K562 (cell line): ENCODE measurements at regions not wholly inside any gene's neighbourhood (a gene's known extent, or its start where the extent isn't known, plus 50 kb on each side); places are given as distances from the start of the nearest gene placed in this dataset.

ENCODE experiments used
- ATAC-seq: fragments of 200-7000 bp; cut with Tn5 transposase; 3 replicates; pipeline ENCODE4 v1.9.1; 2020; ENCODE audit warnings: moderate library complexity
- BruUV-seq: library from RNA; stranded (reverse); fragments of 400-500 nt; replicated peaks from 2 replicates; lab custom pipeline; 2021; lab: Mats Ljungman, UMichigan
- CTCF ChIA-PET: fragments of 300-600 bp; formaldehyde crosslinking; extraction: SDS; loops from one replicate; lab custom pipeline; 2021; ENCODE audit warnings: low intra/inter-chr PET ratio; lab: Yijun Ruan, JAX
- POLR2A ChIA-PET: fragments of 300-600, 350-650 bp; sonication (Branson Sonifier 250); formaldehyde crosslinking; extraction: SDS; loops from one replicate; lab custom pipeline; 2021; ENCODE audit warnings: antibody characterized with exemption, inconsistent platforms; lab: Yijun Ruan, JAX
- DNase-seq, 4 experiments: peaks; one replicate each; pipeline versions ENCODE4 v3.0.0 to v3.0.0-alpha.2; 2011 to 2018; ENCODE audit warnings: low spot score in 3 of 4, mixed read lengths in 3 of 4; ENCODE audit errors: extremely low read depth in 1 of 4
- FAIRE-seq: peaks from 2 replicates; lab custom pipeline; 2011; peaks lifted over from hg19 to GRCh38; lab: Jason Lieb, UNC
- H2AFZ ChIP-seq: 2 replicates; pipeline ENCODE4 v1.6.0; 2011; ENCODE audit warnings: low read depth, low read length, control low read depth, inconsistent platforms
- H3K27ac ChIP-seq: fragments of 200-600 bp; 3 replicates; pipeline ENCODE4 v1.8.0; 2011; ENCODE audit warnings: low read depth, mild to moderate bottlenecking, control low read depth, inconsistent platforms, low read length, moderate library complexity, mixed read lengths; ENCODE audit errors: extremely low read depth
- H3K27me3 ChIP-seq, 2 experiments: fragments of 300-600 bp in 1 of 2; 2 replicates in 1 of 2; 3 replicates in 1 of 2; pipeline versions ENCODE4 v1.6.0 to v1.8.0; 2011; ENCODE audit warnings: inconsistent platforms in 2 of 2, low read length in 2 of 2, mild to moderate bottlenecking in 1 of 2, mixed read lengths in 1 of 2, moderate library complexity in 1 of 2; ENCODE audit not compliant: control insufficient read depth in 2 of 2, insufficient read depth in 2 of 2
- H3K36me3 ChIP-seq: fragments of 300-600 bp; 3 replicates; pipeline ENCODE4 v1.8.0; 2011; ENCODE audit warnings: mild to moderate bottlenecking, low read length, inconsistent platforms; ENCODE audit not compliant: control insufficient read depth, insufficient read depth
- H3K4me1 ChIP-seq, 2 experiments: fragments of 200-600 bp in 1 of 2; replicated peaks in 1 of 2; 2 replicates in 1 of 2; 3 replicates in 1 of 2; pipeline versions ENCODE4 v1.5.1 to v1.8.0; 2011; ENCODE audit warnings: inconsistent platforms in 2 of 2, low read length in 2 of 2, mild to moderate bottlenecking in 1 of 2, mixed read lengths in 1 of 2, moderate library complexity in 1 of 2; ENCODE audit not compliant: control insufficient read depth in 2 of 2, insufficient read depth in 2 of 2
- H3K4me2 ChIP-seq: 2 replicates; pipeline ENCODE4 v1.6.1; 2011; ENCODE audit warnings: low read length, control low read depth, inconsistent platforms, mixed read lengths; ENCODE audit not compliant: insufficient read depth
- H3K4me3 ChIP-seq: fragments of 200-600 bp; sonication (generic), shearing (Covaris generic); 2 replicates; pipeline ENCODE4 v1.5.1; 2016; ENCODE audit warnings: control low read depth, inconsistent platforms
- H3K79me2 ChIP-seq: fragments of 200-600 bp; 3 replicates; pipeline ENCODE4 v1.8.0; 2011; ENCODE audit warnings: low read length, inconsistent platforms; ENCODE audit not compliant: control insufficient read depth, insufficient read depth
- H3K9ac ChIP-seq, 2 experiments: 2 replicates each; pipeline versions ENCODE4 v1.6.0 to v1.6.1; 2011; ENCODE audit warnings: low read depth in 2 of 2, low read length in 2 of 2, control low read depth in 1 of 2, inconsistent platforms in 1 of 2, mild to moderate bottlenecking in 1 of 2, mixed read lengths in 1 of 2; ENCODE audit not compliant: insufficient read depth in 1 of 2
- H3K9me1 ChIP-seq: one replicate; pipeline ENCODE4 v1.6.0; 2011; ENCODE audit warnings: inconsistent platforms, mild to moderate bottlenecking, low read length, moderate library complexity; ENCODE audit not compliant: control insufficient read depth, insufficient read depth
- H3K9me3 ChIP-seq: replicated peaks from 2 replicates; pipeline ENCODE4 v1.5.1; 2011; ENCODE audit warnings: low read depth, low read length, inconsistent platforms; ENCODE audit not compliant: control insufficient read depth, insufficient read depth
- H4K20me1 ChIP-seq: replicated peaks from 2 replicates; pipeline ENCODE4 v1.6.1; 2011; ENCODE audit warnings: low read length, inconsistent platforms, mixed read lengths; ENCODE audit not compliant: control insufficient read depth, insufficient read depth
- EHMT2 ChIP-seq: fragments of 450-650 bp; IDR thresholded peaks from 2 replicates; pipeline ENCODE4 v1.6.1; 2018; ENCODE audit warnings: antibody characterized with exemption
- ELF2 ChIP-seq: fragments of 250-450 bp; sonication (Bioruptor Pico); IDR thresholded peaks from 2 replicates; pipeline ENCODE4 v1.5.0; 2021; ENCODE audit warnings: mild to moderate bottlenecking
- FOXA3 ChIP-seq, 2 experiments: fragments of 450-650 bp in 1 of 2; sonication (generic) in 1 of 2; formaldehyde crosslinking; IDR thresholded peaks in 1 of 2; conservative IDR thresholded peaks in 1 of 2; 2 replicates each; pipeline versions ENCODE4 v1.4.0 to v1.8.0; 2020 to 2022; ENCODE audit warnings: mild to moderate bottlenecking in 2 of 2, missing genetic modification reagents in 1 of 2
- HNRNPUL1 ChIP-seq: fragments of 200-400 bp; formaldehyde crosslinking; IDR thresholded peaks from 2 replicates; pipeline ENCODE4 v1.6.1; 2017; ENCODE audit warnings: low read length
- KLF13 ChIP-seq: fragments of 450-650 bp; IDR thresholded peaks from 2 replicates; pipeline ENCODE4 v1.6.1; 2016; ENCODE audit warnings: missing genetic modification characterization, low read depth, mild to moderate bottlenecking, missing compliant biosample characterization, moderate library complexity, borderline replicate concordance
- MIER1 ChIP-seq: fragments of 450-650 bp; IDR thresholded peaks from 2 replicates; pipeline ENCODE4 v1.6.1; 2016; ENCODE audit warnings: antibody characterized with exemption, mild to moderate bottlenecking, low read depth
- OTX1 ChIP-seq: fragments of 450-650 bp; formaldehyde crosslinking; IDR thresholded peaks from 2 replicates; pipeline ENCODE4 v1.4.0; 2022; ENCODE audit warnings: mild to moderate bottlenecking
- POLR2AphosphoS5 ChIP-seq: IDR thresholded peaks from 2 replicates; pipeline ENCODE4 v1.6.1; 2011; ENCODE audit warnings: mild to moderate bottlenecking, low read depth, low read length, moderate library complexity; ENCODE audit not compliant: control insufficient read depth, insufficient read depth
- SRSF7 ChIP-seq: fragments of 200-400 bp; formaldehyde crosslinking; optimal IDR thresholded peaks from 2 replicates; pipeline ENCODE3; 2017; ENCODE audit warnings: mild to moderate bottlenecking, low read depth, low read length
- STAG1 ChIP-seq: sonication (generic); formaldehyde crosslinking; IDR thresholded peaks from 2 replicates; pipeline ENCODE4 v1.5.0; 2020; ENCODE audit warnings: missing genetic modification reagents, borderline replicate concordance
- TCF7L2 ChIP-seq: fragments of 150-350 bp; IDR thresholded peaks from 2 replicates; pipeline ENCODE4 v1.6.1; 2016; ENCODE audit warnings: low read depth, mild to moderate bottlenecking, low read length, moderate library complexity
- TOE1 ChIP-seq, 2 experiments: fragments of 450-650 bp in 1 of 2; sonication (generic) in 1 of 2; formaldehyde crosslinking in 1 of 2; IDR thresholded peaks; 2 replicates each; pipeline versions ENCODE4 v1.7.1 to v1.8.0; 2016 to 2022; ENCODE audit warnings: borderline replicate concordance in 2 of 2, mild to moderate bottlenecking in 2 of 2, antibody characterized with exemption in 1 of 2, inconsistent platforms in 1 of 2, low read depth in 1 of 2, missing genetic modification reagents in 1 of 2, moderate library complexity in 1 of 2
- ZNF140 ChIP-seq: fragments of 250-450 bp; sonication (Bioruptor Pico); IDR thresholded peaks from 2 replicates; pipeline ENCODE4 v1.8.0; 2021; ENCODE audit warnings: moderate library complexity, mild to moderate bottlenecking, inconsistent platforms
- ZNF217 ChIP-seq: sonication (generic); formaldehyde crosslinking; IDR thresholded peaks from 2 replicates; pipeline ENCODE4 v1.8.0; 2022; ENCODE audit warnings: mild to moderate bottlenecking, missing genetic modification reagents
- ZNF408 ChIP-seq: fragments of 250-450 bp; sonication (Bioruptor Pico); IDR thresholded peaks from 2 replicates; pipeline ENCODE4 v1.4.0; 2020; ENCODE audit warnings: low read depth, mild to moderate bottlenecking, moderate library complexity
- ZNF507 ChIP-seq: conservative IDR thresholded peaks from 2 replicates; pipeline ENCODE4 v1.6.1; 2017; ENCODE audit warnings: missing genetic modification characterization, missing compliant biosample characterization
- ZNF699 ChIP-seq: fragments of 250-450 bp; sonication (Bioruptor Pico); IDR thresholded peaks from 2 replicates; pipeline ENCODE4 v1.8.0; 2021; ENCODE audit warnings: mild to moderate bottlenecking, moderate library complexity; ENCODE audit not compliant: insufficient replicate concordance
- ZNF785 ChIP-seq: fragments of 250-450 bp; sonication (Bioruptor Pico); IDR thresholded peaks from 2 replicates; pipeline ENCODE4 v1.4.0; 2020; ENCODE audit warnings: mild to moderate bottlenecking
- whole genome bisulfite sequencing: fragments of 100-300 bp; shearing (Covaris generic); methylation state at CpG from one replicate; pipeline ENCODE4 v1.1.6; 2016; ENCODE audit warnings: low coverage, mixed read lengths; ENCODE audit not compliant: insufficient coverage; ENCODE audit errors: missing lambda C conversion rate; 5-methylcytosine and 5-hydroxymethylcytosine counted together
- in situ Hi-C: fragments of 300-500 bp; cut with MboI; formaldehyde crosslinking; loops from 4 replicates; pipeline ENCODE4 v1.15.0; 2018; ENCODE audit warnings: inconsistent platforms, mixed read lengths
- intact Hi-C: fragments of 100-400 bp; cut with micrococcal nuclease; formaldehyde crosslinking; loops from 2 replicates; pipeline ENCODE4 v1.14.2; 2022
- TF ChIP-seq, protein P1 (sequence below): fragments of 450-650 bp; formaldehyde crosslinking; IDR thresholded peaks from 2 replicates; pipeline ENCODE4 v1.4.0; 2020; ENCODE audit warnings: mild to moderate bottlenecking, moderate library complexity
- TF ChIP-seq, protein P2 (sequence below): sonication (generic); formaldehyde crosslinking; IDR thresholded peaks from 2 replicates; pipeline ENCODE4 v1.9.0; 2022; ENCODE audit warnings: mild to moderate bottlenecking, missing genetic modification reagents

DNA sequence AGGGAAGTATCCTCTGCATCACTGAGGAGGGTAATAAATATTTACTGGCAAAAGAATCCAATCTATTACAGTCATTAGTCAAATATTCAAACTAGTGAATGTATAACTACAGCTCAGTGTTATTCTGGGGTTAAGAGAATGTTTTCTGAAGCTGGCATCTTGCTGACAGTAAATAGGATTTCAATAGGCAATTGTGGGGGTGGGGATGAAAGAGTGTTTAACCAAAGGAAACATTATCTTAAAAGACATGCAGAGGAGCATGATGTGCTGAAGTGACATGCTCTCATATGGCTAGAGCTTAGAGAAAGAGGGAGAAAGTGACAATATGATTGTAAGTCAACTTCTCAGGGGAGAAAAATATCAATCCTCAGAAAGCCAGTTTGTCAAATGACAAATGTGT, 618.4 kb upstream of the RIOK2 start:
- ATAC-seq = no peak

DNA sequence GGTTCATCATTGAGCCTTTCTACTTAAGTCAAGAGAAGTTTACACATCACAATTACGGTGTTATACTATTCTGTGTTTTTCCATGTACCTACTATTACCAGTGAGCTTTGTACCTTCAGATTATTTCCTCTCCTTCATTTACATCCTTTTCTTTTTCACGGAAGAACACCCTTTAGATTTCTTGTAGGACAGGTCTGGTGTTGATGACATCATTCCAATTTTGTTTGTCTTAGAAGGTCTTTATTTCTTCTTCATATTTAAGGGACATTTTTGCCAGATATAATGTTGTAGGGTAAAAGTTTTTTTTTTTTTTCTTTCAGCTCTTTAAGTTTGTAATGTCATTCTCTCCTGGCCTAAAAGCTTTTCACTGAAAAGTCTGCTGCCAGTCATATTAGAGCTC, 637.1 kb upstream of the RIOK2 start:
- no peaks in the 10 kb centered on the region for H3K4me1 ChIP-seq
- H3K4me2 ChIP-seq = no peak overlapping the region
- H3K9me3 ChIP-seq = no peaks in the 10 kb centered on the region
- H2AFZ ChIP-seq = no peak overlapping the region
- no peaks in the 10 kb centered on the region for H4K20me1 ChIP-seq
- no peak for ATAC-seq
- H3K79me2 ChIP-seq = no peaks in the 10 kb centered on the region
- H3K36me3 ChIP-seq = no peaks in the 10 kb centered on the region
- no TSS peak for BruUV-seq
- WGBS = 0% methylated on average over 2 of the region's 2 CpGs
- DNase-seq = no peak
- H3K27ac ChIP-seq = no peak overlapping the region
- H3K27me3 ChIP-seq = no peaks in the 10 kb centered on the region
- intact Hi-C loops = no loop called here
- CTCF ChIA-PET = no interaction called here
- POLR2A ChIA-PET = no interaction called here
- H3K9ac ChIP-seq = no peak overlapping the region
- H3K4me3 ChIP-seq = no peak overlapping the region
- in situ Hi-C loops = no loop called here
- FAIRE-seq = no peak
- no peaks in the 10 kb centered on the region for H3K9me1 ChIP-seq
- TF ChIP-seq FOXA3 (CRISPR knock-in tag; conservative IDR thresholded peaks at IDR 0.05 in 1 of 2, IDR thresholded peaks at IDR 0.05 in 1 of 2) (no peak), TCF7L2 (no peak), SRSF7 (no peak), ZNF699 (CRISPR knock-in tag) (no peak), EHMT2 (no peak), ZNF408 (CRISPR knock-in tag) (no peak), ZNF140 (CRISPR knock-in tag) (no peak), HNRNPUL1 (no peak), KLF13 (tag) (no peak), POLR2AphosphoS5 (no peak), ZNF785 (no peak), OTX1 (CRISPR knock-in tag) (no peak), ZNF217 (CRISPR knock-in tag) (no peak)
- TF ChIP-seq, protein P1, sequence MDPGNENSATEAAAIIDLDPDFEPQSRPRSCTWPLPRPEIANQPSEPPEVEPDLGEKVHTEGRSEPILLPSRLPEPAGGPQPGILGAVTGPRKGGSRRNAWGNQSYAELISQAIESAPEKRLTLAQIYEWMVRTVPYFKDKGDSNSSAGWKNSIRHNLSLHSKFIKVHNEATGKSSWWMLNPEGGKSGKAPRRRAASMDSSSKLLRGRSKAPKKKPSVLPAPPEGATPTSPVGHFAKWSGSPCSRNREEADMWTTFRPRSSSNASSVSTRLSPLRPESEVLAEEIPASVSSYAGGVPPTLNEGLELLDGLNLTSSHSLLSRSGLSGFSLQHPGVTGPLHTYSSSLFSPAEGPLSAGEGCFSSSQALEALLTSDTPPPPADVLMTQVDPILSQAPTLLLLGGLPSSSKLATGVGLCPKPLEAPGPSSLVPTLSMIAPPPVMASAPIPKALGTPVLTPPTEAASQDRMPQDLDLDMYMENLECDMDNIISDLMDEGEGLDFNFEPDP (CRISPR knock-in tag) = no peak
- TF ChIP-seq, protein P2, sequence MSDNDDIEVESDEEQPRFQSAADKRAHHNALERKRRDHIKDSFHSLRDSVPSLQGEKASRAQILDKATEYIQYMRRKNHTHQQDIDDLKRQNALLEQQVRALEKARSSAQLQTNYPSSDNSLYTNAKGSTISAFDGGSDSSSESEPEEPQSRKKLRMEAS = no peak

More for the DNA sequence above, 618.4 kb upstream of the RIOK2 start:
- no peaks in the 10 kb centered on the region for H3K36me3 ChIP-seq
- no peaks in the 10 kb centered on the region for H3K27me3 ChIP-seq
- H3K9me3 ChIP-seq = 0 out of 2 replicates have a peak, but pooled peaks cover 3% of the 10 kb centered on the region
- no TSS peak for BruUV-seq
- in situ Hi-C loops (no loop called here), intact Hi-C loops (no loop called here)
- no peaks in the 10 kb centered on the region for H3K4me1 ChIP-seq
- ChIA-PET CTCF (no interaction called here), POLR2A (no interaction called here)
- H2AFZ ChIP-seq = no peak overlapping the region
- no peak overlapping the region for H3K9ac ChIP-seq
- no peak overlapping the region for H3K4me3 ChIP-seq
- H3K79me2 ChIP-seq = no peaks in the 10 kb centered on the region
- DNase-seq (no peak), FAIRE-seq (no peak)
- H3K4me2 ChIP-seq = no peak overlapping the region
- TF ChIP-seq ELF2 (CRISPR knock-in tag) (no peak), MIER1 (no peak), TOE1 (IDR thresholded peaks at IDR 0.05; ENCODE audit: borderline replicate concordance) (no peak), TOE1 (CRISPR knock-in tag; IDR thresholded peaks at IDR 0.05; ENCODE audit: borderline replicate concordance, low read depth) (no peak), STAG1 (no peak), ZNF507 (tag) (no peak)
- H3K9me1 ChIP-seq = no peaks in the 10 kb centered on the region
- H3K27ac ChIP-seq = no peak overlapping the region
- no peaks in the 10 kb centered on the region for H4K20me1 ChIP-seq
